ENCODE measurements at regions not wholly inside any gene's neighbourhood (a gene's known extent, or its start where the extent isn't known, plus 50 kb on each side); places are given as distances from the start of the nearest gene placed in this dataset.

DNA sequence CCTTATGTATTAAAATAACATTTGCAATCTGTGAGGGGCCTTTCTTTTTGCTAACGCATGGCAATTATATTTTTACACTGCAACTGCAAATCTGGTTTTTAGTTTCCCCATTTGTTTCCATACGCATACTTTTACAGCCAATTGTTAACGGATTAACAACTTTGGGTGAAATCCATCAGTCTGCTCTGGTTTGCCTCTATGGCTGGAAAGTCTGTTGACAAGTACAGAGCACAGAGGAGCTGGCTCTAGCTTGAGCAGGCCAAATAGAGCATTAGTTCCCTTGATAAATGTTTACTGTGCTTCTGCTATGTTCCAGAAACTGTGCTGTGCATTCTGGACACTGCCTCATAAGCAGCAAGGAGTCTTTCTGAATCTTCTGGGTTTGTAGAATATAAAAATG lies 400.4 kb upstream of the KIF2A start:
- TF ChIP-seq POLR2A (IDR thresholded peaks at IDR 0.05) (no peak), CTCF (IDR thresholded peaks at IDR 0.05) (no peak)
- H3K27me3 ChIP-seq = peaks cover 0 to 4% (median 0%) of the 10 kb centered on the region in 9 donors
- no peak overlapping the region for H3K27ac ChIP-seq
- no peak for DNase-seq
- no peaks in the 10 kb centered on the region for H3K4me1 ChIP-seq
- 39 to 54% (median 47%) methylated on average over 3 of the region's 3 CpGs for WGBS, 4 donors
- H3K4me3 ChIP-seq = no peak overlapping the region
- peak in 2 of 4 donors; percentile 46 to 58 for ATAC-seq
- intact Hi-C loops (cut with DNase I) = no loop called here
- H3K36me3 ChIP-seq = no peaks in the 10 kb centered on the region
- H3K9me3 ChIP-seq = no peaks in the 10 kb centered on the region

GRCh38 chr5:61906820-61907219 lies 399.2 kb upstream of the KIF2A start:
- H3K9me3 ChIP-seq = peaks cover 0 to 3% (median 0%) of the 10 kb centered on the region in 12 donors
- DNase-seq (no peak), ATAC-seq (no peak)
- H3K36me3 ChIP-seq = no peaks in the 10 kb centered on the region
- WGBS, 4 donors = 78 to 85% (median 80%) methylated on average over 5 of the region's 5 CpGs
- H3K27ac ChIP-seq = no peak overlapping the region
- H3K4me3 ChIP-seq = no peak overlapping the region
- intact Hi-C loops (cut with DNase I) = no loop called here
- peaks cover 0 to under 1% (median 0%) of the 10 kb centered on the region in 9 donors for H3K27me3 ChIP-seq
- TF ChIP-seq CTCF (IDR thresholded peaks at IDR 0.05) (no peak), POLR2A (IDR thresholded peaks at IDR 0.05) (no peak)
- H3K4me1 ChIP-seq = no peaks in the 10 kb centered on the region

DNA sequence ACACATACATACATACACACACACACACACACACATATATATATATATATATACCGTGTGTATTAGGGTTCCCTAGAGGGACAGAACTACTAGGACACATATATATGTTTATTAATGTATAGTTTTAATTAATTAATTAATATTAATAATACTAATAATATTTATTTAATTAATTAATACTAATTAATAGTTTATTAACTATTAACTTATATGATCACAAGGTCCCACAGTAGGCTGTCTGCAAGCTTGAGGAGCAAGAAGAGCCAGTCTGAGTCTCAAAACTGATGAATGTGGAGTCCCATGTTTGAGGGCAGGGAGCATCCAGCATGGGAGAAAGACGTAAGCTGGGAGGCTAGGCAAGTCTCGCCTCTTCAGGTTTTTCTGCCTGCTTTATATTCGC lies 398.0 kb upstream of the KIF2A start:
- Histone ChIP-seq H3K4me3 (no peak overlapping the region), H3K27me3 (no peaks in the 10 kb centered on the region), H3K9me3 (peaks cover 0 to 14% (median 3%) of the 10 kb centered on the region in 12 donors), H3K36me3 (no peaks in the 10 kb centered on the region), H3K4me1 (no peaks in the 10 kb centered on the region), H3K27ac (no peak overlapping the region)
- ATAC-seq (no peak), DNase-seq (no peak)
- TF ChIP-seq POLR2A (IDR thresholded peaks at IDR 0.05) (no peak), CTCF (IDR thresholded peaks at IDR 0.05) (no peak)
- intact Hi-C loops (cut with DNase I) = no loop called here
- WGBS, 4 donors = 82 to 92% (median 88%) methylated on average over 4 of the region's 4 CpGs

GRCh38 chr5:61910771-61911170 lies 395.2 kb upstream of the KIF2A start:
- H3K27me3 ChIP-seq = no peaks in the 10 kb centered on the region
- no peak overlapping the region for H3K4me3 ChIP-seq
- H3K9me3 ChIP-seq = peaks cover 0 to 17% (median 3%) of the 10 kb centered on the region in 12 donors
- no peaks in the 10 kb centered on the region for H3K36me3 ChIP-seq
- H3K4me1 ChIP-seq = no peaks in the 10 kb centered on the region
- ATAC-seq = no peak
- H3K27ac ChIP-seq = no peak overlapping the region
- WGBS, 4 donors = 60 to 73% (median 70%) methylated on average over 1 to 2 of the region's 2 CpGs
- intact Hi-C loops (cut with DNase I) = no loop called here
- DNase-seq = no peak
- TF ChIP-seq POLR2A (IDR thresholded peaks at IDR 0.05) (no peak), CTCF (IDR thresholded peaks at IDR 0.05) (no peak)
